HepG2 (cell line): ENCODE measurements at regions not wholly inside any gene's neighbourhood (a gene's known extent, or its start where the extent isn't known, plus 50 kb on each side); places are given as distances from the start of the nearest gene placed in this dataset.

Experiments used
- AFF4 ChIP-seq: sonication (generic); formaldehyde crosslinking; IDR thresholded peaks from 2 replicates; pipeline ENCODE4 v1.4.0; 2020; ENCODE audit warnings: missing genetic modification reagents
- ATF6 ChIP-seq: sonication (generic); formaldehyde crosslinking; conservative IDR thresholded peaks from 2 replicates; pipeline ENCODE4 v1.4.0; 2020; ENCODE audit warnings: missing genetic modification reagents
- CEBPB ChIP-seq: IDR thresholded peaks from 2 replicates; pipeline ENCODE4 v1.6.1; 2011; ENCODE audit warnings: low read depth, low read length, improper control_type of control experiment, borderline replicate concordance
- ELF4 ChIP-seq: sonication (generic); formaldehyde crosslinking; IDR thresholded peaks from 2 replicates; pipeline ENCODE4 v1.5.0; 2020; ENCODE audit warnings: missing genetic modification reagents, mild to moderate bottlenecking, moderate library complexity, borderline replicate concordance
- FOXK2 ChIP-seq: fragments of 450-650 bp; IDR thresholded peaks from 2 replicates; pipeline ENCODE4 v1.6.1; 2016
- GPN1 ChIP-seq: sonication (generic); formaldehyde crosslinking; IDR thresholded peaks from 2 replicates; pipeline ENCODE4 v1.5.1; 2020; ENCODE audit warnings: missing genetic modification reagents, borderline replicate concordance
- MAFK ChIP-seq, 2 experiments: IDR thresholded peaks in 1 of 2; conservative IDR thresholded peaks in 1 of 2; 2 replicates each; pipeline ENCODE4 v1.6.1; 2011; ENCODE audit warnings: improper control_type of control experiment in 2 of 2, low read length in 2 of 2
- SP1 ChIP-seq, 2 experiments: fragments of 450-650 bp in 1 of 2; sonication (generic) in 1 of 2; formaldehyde crosslinking in 1 of 2; IDR thresholded peaks; 2 replicates each; pipeline versions ENCODE4 v1.4.0 to v1.6.1; 2016 to 2020; ENCODE audit warnings: missing genetic modification reagents in 1 of 2
- SRF ChIP-seq: IDR thresholded peaks from 2 replicates; pipeline ENCODE4 v1.6.1; 2011; ENCODE audit warnings: mild to moderate bottlenecking, low read depth, low read length, moderate library complexity
- ZNF232 ChIP-seq: sonication (generic); formaldehyde crosslinking; IDR thresholded peaks from 2 replicates; pipeline ENCODE4 v1.4.0; 2020; ENCODE audit warnings: missing genetic modification reagents, borderline replicate concordance
- TF ChIP-seq, protein P1 (sequence below): sonication (generic); formaldehyde crosslinking; IDR thresholded peaks from 2 replicates; pipeline ENCODE4 v1.5.0; 2020; ENCODE audit warnings: missing genetic modification reagents
- TF ChIP-seq, protein P2 (sequence below): sonication (generic); formaldehyde crosslinking; IDR thresholded peaks from 2 replicates; pipeline ENCODE4 v1.5.0; 2020; ENCODE audit warnings: mild to moderate bottlenecking, missing genetic modification reagents, moderate library complexity
- TF ChIP-seq, protein P3 (sequence below): sonication (generic); formaldehyde crosslinking; IDR thresholded peaks from 2 replicates; pipeline ENCODE4 v1.4.0; 2020; ENCODE audit warnings: low read depth, missing genetic modification reagents

- TF ChIP-seq ATF6 (no peak), ZNF232 (CRISPR knock-in tag) (no peak), SRF (no peak), CEBPB (no peak), GPN1 (CRISPR knock-in tag) (no peak), AFF4 (CRISPR knock-in tag) (no peak), MAFK (conservative IDR thresholded peaks at IDR 0.05 in 1 of 2, IDR thresholded peaks at IDR 0.05 in 1 of 2; ENCODE audit: low read length in 2 of 2) (no peak), ELF4 (CRISPR knock-in tag) (no peak), SP1 (IDR thresholded peaks at IDR 0.05) (no peak), SP1 (CRISPR knock-in tag; IDR thresholded peaks at IDR 0.05) (no peak), FOXK2 (no peak)
- TF ChIP-seq, protein P1, sequence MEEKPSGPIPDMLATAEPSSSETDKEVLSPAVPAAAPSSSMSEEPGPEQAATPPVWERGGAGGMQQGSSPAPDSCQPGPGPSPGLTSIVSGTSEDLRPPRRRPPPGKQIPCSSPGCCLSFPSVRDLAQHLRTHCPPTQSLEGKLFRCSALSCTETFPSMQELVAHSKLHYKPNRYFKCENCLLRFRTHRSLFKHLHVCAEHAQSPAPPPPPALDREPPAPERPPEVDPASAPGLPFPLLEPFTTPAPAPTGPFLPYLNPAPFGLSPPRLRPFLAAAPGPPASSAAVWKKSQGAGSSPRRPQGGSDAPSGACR (CRISPR knock-in tag), result no peak
- TF ChIP-seq, protein P2, sequence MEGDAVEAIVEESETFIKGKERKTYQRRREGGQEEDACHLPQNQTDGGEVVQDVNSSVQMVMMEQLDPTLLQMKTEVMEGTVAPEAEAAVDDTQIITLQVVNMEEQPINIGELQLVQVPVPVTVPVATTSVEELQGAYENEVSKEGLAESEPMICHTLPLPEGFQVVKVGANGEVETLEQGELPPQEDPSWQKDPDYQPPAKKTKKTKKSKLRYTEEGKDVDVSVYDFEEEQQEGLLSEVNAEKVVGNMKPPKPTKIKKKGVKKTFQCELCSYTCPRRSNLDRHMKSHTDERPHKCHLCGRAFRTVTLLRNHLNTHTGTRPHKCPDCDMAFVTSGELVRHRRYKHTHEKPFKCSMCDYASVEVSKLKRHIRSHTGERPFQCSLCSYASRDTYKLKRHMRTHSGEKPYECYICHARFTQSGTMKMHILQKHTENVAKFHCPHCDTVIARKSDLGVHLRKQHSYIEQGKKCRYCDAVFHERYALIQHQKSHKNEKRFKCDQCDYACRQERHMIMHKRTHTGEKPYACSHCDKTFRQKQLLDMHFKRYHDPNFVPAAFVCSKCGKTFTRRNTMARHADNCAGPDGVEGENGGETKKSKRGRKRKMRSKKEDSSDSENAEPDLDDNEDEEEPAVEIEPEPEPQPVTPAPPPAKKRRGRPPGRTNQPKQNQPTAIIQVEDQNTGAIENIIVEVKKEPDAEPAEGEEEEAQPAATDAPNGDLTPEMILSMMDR (CRISPR knock-in tag), result no peak
- TF ChIP-seq, protein P3, sequence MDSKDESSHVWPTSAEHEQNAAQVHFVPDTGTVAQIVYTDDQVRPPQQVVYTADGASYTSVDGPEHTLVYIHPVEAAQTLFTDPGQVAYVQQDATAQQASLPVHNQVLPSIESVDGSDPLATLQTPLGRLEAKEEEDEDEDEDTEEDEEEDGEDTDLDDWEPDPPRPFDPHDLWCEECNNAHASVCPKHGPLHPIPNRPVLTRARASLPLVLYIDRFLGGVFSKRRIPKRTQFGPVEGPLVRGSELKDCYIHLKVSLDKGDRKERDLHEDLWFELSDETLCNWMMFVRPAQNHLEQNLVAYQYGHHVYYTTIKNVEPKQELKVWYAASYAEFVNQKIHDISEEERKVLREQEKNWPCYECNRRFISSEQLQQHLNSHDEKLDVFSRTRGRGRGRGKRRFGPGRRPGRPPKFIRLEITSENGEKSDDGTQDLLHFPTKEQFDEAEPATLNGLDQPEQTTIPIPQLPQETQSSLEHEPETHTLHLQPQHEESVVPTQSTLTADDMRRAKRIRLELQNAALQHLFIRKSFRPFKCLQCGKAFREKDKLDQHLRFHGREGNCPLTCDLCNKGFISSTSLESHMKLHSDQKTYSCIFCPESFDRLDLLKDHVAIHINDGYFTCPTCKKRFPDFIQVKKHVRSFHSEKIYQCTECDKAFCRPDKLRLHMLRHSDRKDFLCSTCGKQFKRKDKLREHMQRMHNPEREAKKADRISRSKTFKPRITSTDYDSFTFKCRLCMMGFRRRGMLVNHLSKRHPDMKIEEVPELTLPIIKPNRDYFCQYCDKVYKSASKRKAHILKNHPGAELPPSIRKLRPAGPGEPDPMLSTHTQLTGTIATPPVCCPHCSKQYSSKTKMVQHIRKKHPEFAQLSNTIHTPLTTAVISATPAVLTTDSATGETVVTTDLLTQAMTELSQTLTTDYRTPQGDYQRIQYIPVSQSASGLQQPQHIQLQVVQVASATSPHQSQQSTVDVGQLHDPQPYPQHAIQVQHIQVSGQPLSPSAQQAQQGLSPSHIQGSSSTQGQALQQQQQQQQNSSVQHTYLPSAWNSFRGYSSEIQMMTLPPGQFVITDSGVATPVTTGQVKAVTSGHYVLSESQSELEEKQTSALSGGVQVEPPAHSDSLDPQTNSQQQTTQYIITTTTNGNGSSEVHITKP (CRISPR knock-in tag), result no peak
Measured at GRCh38 chr2:155867564-155867963, 465.0 kb downstream of the NR4A2 start.
